ENCODE measurements at regions not wholly inside any gene's neighbourhood (a gene's known extent, or its start where the extent isn't known, plus 50 kb on each side); places are given as distances from the start of the nearest gene placed in this dataset.

GRCh38 chr5:3341446-3342240, 254.0 kb upstream of the IRX1 start:
- H3K27me3 Mint-ChIP-seq (ENCODE audit: unreplicated experiment): no peaks in the 10 kb centered on the region
- peaks cover 19% of the 10 kb centered on the region for H3K9me3 Mint-ChIP-seq (ENCODE audit: unreplicated experiment)
- no peaks in the 10 kb centered on the region for H3K36me3 Mint-ChIP-seq (ENCODE audit: unreplicated experiment)
- no peak overlapping the region for H3K27ac Mint-ChIP-seq (ENCODE audit: unreplicated experiment)
- TF ChIP-seq CTCF (IDR thresholded peaks at IDR 0.05): no peak
- no peak overlapping the region for H3K4me3 Mint-ChIP-seq (ENCODE audit: unreplicated experiment)
- DNase-seq (ENCODE audit: extremely low spot score, unreplicated experiment): no peak
- no peaks in the 10 kb centered on the region for H3K4me1 Mint-ChIP-seq (ENCODE audit: unreplicated experiment)

GRCh38 chr5:3340471-3340870, 255.2 kb upstream of the IRX1 start:
- DNase-seq (ENCODE audit: extremely low spot score, unreplicated experiment): no peak
- Mint-ChIP-seq H3K27ac (ENCODE audit: unreplicated experiment) (no peak overlapping the region), H3K27me3 (ENCODE audit: unreplicated experiment) (no peaks in the 10 kb centered on the region), H3K36me3 (ENCODE audit: unreplicated experiment) (no peaks in the 10 kb centered on the region), H3K4me3 (ENCODE audit: unreplicated experiment) (no peak overlapping the region), H3K4me1 (ENCODE audit: unreplicated experiment) (no peaks in the 10 kb centered on the region), H3K9me3 (ENCODE audit: unreplicated experiment) (peaks cover 12% of the 10 kb centered on the region)
- TF ChIP-seq CTCF (IDR thresholded peaks at IDR 0.05): no peak

GRCh38 chr5:3339798-3340115, 255.9 kb upstream of the IRX1 start:
- H3K36me3 Mint-ChIP-seq (ENCODE audit: unreplicated experiment): no peaks in the 10 kb centered on the region
- no peak for DNase-seq (ENCODE audit: extremely low spot score, unreplicated experiment)
- peaks cover 9% of the 10 kb centered on the region for H3K9me3 Mint-ChIP-seq (ENCODE audit: unreplicated experiment)
- no peaks in the 10 kb centered on the region for H3K27me3 Mint-ChIP-seq (ENCODE audit: unreplicated experiment)
- H3K4me1 Mint-ChIP-seq (ENCODE audit: unreplicated experiment): no peaks in the 10 kb centered on the region
- TF ChIP-seq CTCF (IDR thresholded peaks at IDR 0.05): no peak
- no peak overlapping the region for H3K27ac Mint-ChIP-seq (ENCODE audit: unreplicated experiment)
- H3K4me3 Mint-ChIP-seq (ENCODE audit: unreplicated experiment): no peak overlapping the region

- no peak for TF ChIP-seq CTCF (IDR thresholded peaks at IDR 0.05)
- no peak overlapping the region for H3K4me3 Mint-ChIP-seq (ENCODE audit: unreplicated experiment)
- H3K36me3 Mint-ChIP-seq (ENCODE audit: unreplicated experiment): no peaks in the 10 kb centered on the region
- H3K27ac Mint-ChIP-seq (ENCODE audit: unreplicated experiment): no peak overlapping the region
- DNase-seq (ENCODE audit: extremely low spot score, unreplicated experiment): no peak
- H3K4me1 Mint-ChIP-seq (ENCODE audit: unreplicated experiment): no peaks in the 10 kb centered on the region
- H3K27me3 Mint-ChIP-seq (ENCODE audit: unreplicated experiment): no peaks in the 10 kb centered on the region
- peaks cover 9% of the 10 kb centered on the region for H3K9me3 Mint-ChIP-seq (ENCODE audit: unreplicated experiment)
Observed at GRCh38 chr5:3339092-3339797, 256.4 kb upstream of the IRX1 start.

- no peak for DNase-seq (ENCODE audit: extremely low spot score, unreplicated experiment)
- Mint-ChIP-seq H3K36me3 (ENCODE audit: unreplicated experiment) (no peaks in the 10 kb centered on the region), H3K4me1 (ENCODE audit: unreplicated experiment) (no peaks in the 10 kb centered on the region), H3K27ac (ENCODE audit: unreplicated experiment) (no peak overlapping the region), H3K27me3 (ENCODE audit: unreplicated experiment) (no peaks in the 10 kb centered on the region), H3K9me3 (ENCODE audit: unreplicated experiment) (peaks cover 5% of the 10 kb centered on the region), H3K4me3 (ENCODE audit: unreplicated experiment) (no peak overlapping the region)
- TF ChIP-seq CTCF (IDR thresholded peaks at IDR 0.05): no peak
Observed at GRCh38 chr5:3337812-3338541, 257.7 kb upstream of the IRX1 start.
